Suprapubic skin (tissue), 4 donors: ENCODE measurements at regions not wholly inside any gene's neighbourhood (a gene's known extent, or its start where the extent isn't known, plus 50 kb on each side); places are given as distances from the start of the nearest gene placed in this dataset.

Experiments used
- DNase-seq, 2 donors: peaks; one replicate each; pipeline ENCODE4 v3.0.0-alpha.2; 2019; ENCODE audit warnings: low spot score in 2 of 2
- H3K27ac ChIP-seq: fragments of 200-600 bp; sonication (generic); one replicate; pipeline ENCODE4 v1.5.1; 2019
- H3K27me3 ChIP-seq: fragments of 200-600 bp; sonication (generic); one replicate; pipeline ENCODE4 v1.5.1; 2019
- H3K36me3 ChIP-seq: fragments of 200-600 bp; sonication (generic); one replicate; pipeline ENCODE4 v1.5.1; 2019
- H3K4me1 ChIP-seq: fragments of 200-600 bp; sonication (generic); one replicate; pipeline ENCODE4 v1.5.1; 2019
- H3K4me3 ChIP-seq: fragments of 200-600 bp; sonication (generic); one replicate; pipeline ENCODE4 v1.5.1; 2019; ENCODE audit warnings: mild to moderate bottlenecking
- H3K9me3 ChIP-seq: fragments of 200-600 bp; sonication (generic); one replicate; pipeline ENCODE4 v1.5.1; 2019
- CTCF ChIP-seq, 2 donors: fragments of 200-600 bp in 1 of 2; fragments of 450-650 bp in 1 of 2; sonication (generic) in 1 of 2; IDR thresholded peaks; one replicate each; pipeline ENCODE4 v1.5.1; 2016 to 2019; ENCODE audit warnings: antibody characterized with exemption in 2 of 2, mild to moderate bottlenecking in 1 of 2, moderate library complexity in 1 of 2
- EP300 ChIP-seq: sonication (generic); formaldehyde crosslinking; IDR thresholded peaks from one replicate; pipeline ENCODE4 v1.6.1; 2017; ENCODE audit warnings: antibody characterized with exemption
- POLR2A ChIP-seq, 2 donors: fragments of 450-650 bp; IDR thresholded peaks; one replicate each; pipeline ENCODE4 v1.6.1; 2017; ENCODE audit warnings: antibody characterized with exemption in 2 of 2, mild to moderate bottlenecking in 2 of 2, moderate library complexity in 2 of 2
- POLR2AphosphoS5 ChIP-seq, 3 donors: sonication (generic); formaldehyde crosslinking; IDR thresholded peaks; one replicate each; pipeline ENCODE4 v1.6.1; 2017; ENCODE audit warnings: antibody characterized with exemption in 3 of 3
- WGBS: methylation state at CpG from one replicate; pipeline ENCODE4 v1.1.5; 2018; 5-methylcytosine and 5-hydroxymethylcytosine counted together

GRCh38 chr10:10196701-10197100 lies 821.0 kb upstream of the CELF2 start:
- TF ChIP-seq POLR2AphosphoS5 (IDR thresholded peaks at IDR 0.05) = no peak
- TF ChIP-seq CTCF (IDR thresholded peaks at IDR 0.05) = no peak
- no peak for TF ChIP-seq EP300
- no peak for TF ChIP-seq POLR2A (IDR thresholded peaks at IDR 0.05)

GRCh38 chr10:10197423-10197822 lies 820.2 kb upstream of the CELF2 start:
- Histone ChIP-seq H3K36me3 (no peaks in the 10 kb centered on the region), H3K4me3 (no peak overlapping the region), H3K4me1 (no peaks in the 10 kb centered on the region), H3K27me3 (no peaks in the 10 kb centered on the region), H3K27ac (no peak overlapping the region), H3K9me3 (no peaks in the 10 kb centered on the region)
- WGBS = 78% methylated on average over 4 of the region's 4 CpGs
- no peak for DNase-seq
- no peak for TF ChIP-seq POLR2A (IDR thresholded peaks at IDR 0.05)
- no peak for TF ChIP-seq POLR2AphosphoS5 (IDR thresholded peaks at IDR 0.05)
- TF ChIP-seq CTCF (IDR thresholded peaks at IDR 0.05) = no peak
- TF ChIP-seq EP300 = no peak

More at GRCh38 chr10:10196701-10197100, 821.0 kb upstream of the CELF2 start:
- no peaks in the 10 kb centered on the region for H3K36me3 ChIP-seq
- H3K4me3 ChIP-seq = no peak overlapping the region
- DNase-seq = no peak
- no peak overlapping the region for H3K27ac ChIP-seq
- H3K4me1 ChIP-seq = no peaks in the 10 kb centered on the region
- H3K27me3 ChIP-seq = no peaks in the 10 kb centered on the region
- no peaks in the 10 kb centered on the region for H3K9me3 ChIP-seq
- WGBS = 85% methylated on average over 5 of the region's 5 CpGs

GRCh38 chr10:10198363-10198762 lies 819.3 kb upstream of the CELF2 start:
- DNase-seq = no peak
- H3K27me3 ChIP-seq = no peaks in the 10 kb centered on the region
- no peak for TF ChIP-seq EP300
- no peak for TF ChIP-seq CTCF (IDR thresholded peaks at IDR 0.05)
- TF ChIP-seq POLR2AphosphoS5 (IDR thresholded peaks at IDR 0.05) = no peak
- no peak for TF ChIP-seq POLR2A (IDR thresholded peaks at IDR 0.05)
- H3K36me3 ChIP-seq = no peaks in the 10 kb centered on the region
- no peak overlapping the region for H3K27ac ChIP-seq
- WGBS = 76% methylated on average over 6 of the region's 6 CpGs
- no peaks in the 10 kb centered on the region for H3K4me1 ChIP-seq
- H3K9me3 ChIP-seq = peaks cover 5% of the 10 kb centered on the region
- no peak overlapping the region for H3K4me3 ChIP-seq

GRCh38 chr10:10204415-10204814 lies 813.3 kb upstream of the CELF2 start:
- no peak for TF ChIP-seq POLR2A (IDR thresholded peaks at IDR 0.05)
- TF ChIP-seq EP300 = no peak
- TF ChIP-seq POLR2AphosphoS5 (IDR thresholded peaks at IDR 0.05) = no peak
- no peak for TF ChIP-seq CTCF (IDR thresholded peaks at IDR 0.05)
- DNase-seq = no peak

GRCh38 chr10:10205906-10206305 lies 811.8 kb upstream of the CELF2 start:
- WGBS = 74% methylated on average over 2 of the region's 2 CpGs

More at GRCh38 chr10:10204415-10204814, 813.3 kb upstream of the CELF2 start:
- WGBS = 98% methylated on average over 2 of the region's 2 CpGs
- no peak overlapping the region for H3K27ac ChIP-seq
- peaks cover 22% of the 10 kb centered on the region for H3K9me3 ChIP-seq
- no peaks in the 10 kb centered on the region for H3K4me1 ChIP-seq
- H3K4me3 ChIP-seq = no peak overlapping the region
- H3K36me3 ChIP-seq = no peaks in the 10 kb centered on the region
- H3K27me3 ChIP-seq = no peaks in the 10 kb centered on the region

More at GRCh38 chr10:10205906-10206305, 811.8 kb upstream of the CELF2 start:
- H3K9me3 ChIP-seq = peaks cover 22% of the 10 kb centered on the region
- TF ChIP-seq POLR2A (IDR thresholded peaks at IDR 0.05) (no peak), POLR2AphosphoS5 (IDR thresholded peaks at IDR 0.05) (no peak), EP300 (no peak), CTCF (IDR thresholded peaks at IDR 0.05) (no peak)
- H3K27ac ChIP-seq = no peak overlapping the region
- H3K27me3 ChIP-seq = no peaks in the 10 kb centered on the region
- no peaks in the 10 kb centered on the region for H3K4me1 ChIP-seq
- H3K4me3 ChIP-seq = no peak overlapping the region
- DNase-seq = no peak
- H3K36me3 ChIP-seq = no peaks in the 10 kb centered on the region
